CD14-positive monocyte (primary cell): ENCODE measurements at regions not wholly inside any gene's neighbourhood (a gene's known extent, or its start where the extent isn't known, plus 50 kb on each side); places are given as distances from the start of the nearest gene placed in this dataset.

Experiments
- DNase-seq, 3 donors: peaks; one replicate each; pipeline ENCODE4 v3.0.0-alpha.2; 2011 to 2022
- H2AFZ ChIP-seq: 2 replicates; pipeline ENCODE4 v1.6.0; 2012; ENCODE audit warnings: mild to moderate bottlenecking, low read depth, low read length, inconsistent platforms; ENCODE audit not compliant: insufficient read depth, poor library complexity, severe bottlenecking
- H3K27ac ChIP-seq, 2 donors: 1 replicate in 1 of 2; 2 replicates in 1 of 2; pipeline ENCODE4 v1.5.1; 2012 to 2013; ENCODE audit warnings: low read length in 2 of 2, control low read depth in 1 of 2, inconsistent platforms in 1 of 2, low read depth in 1 of 2, mild to moderate bottlenecking in 1 of 2
- H3K27me3 ChIP-seq, 2 donors: one replicate each; pipeline versions ENCODE4 v1.6.0 to v1.6.1; 2011 to 2013; ENCODE audit warnings: low read length in 2 of 2; ENCODE audit not compliant: control insufficient read depth in 2 of 2, insufficient read depth in 2 of 2
- H3K36me3 ChIP-seq, 2 donors: replicated peaks in 1 of 2; 1 replicate in 1 of 2; 2 replicates in 1 of 2; pipeline versions ENCODE4 v1.5.1 to v1.6.1; 2012 to 2013; ENCODE audit warnings: low read length in 2 of 2, control low read depth in 1 of 2, inconsistent platforms in 1 of 2, mild to moderate bottlenecking in 1 of 2; ENCODE audit not compliant: insufficient read depth in 2 of 2, control insufficient read depth in 1 of 2
- H3K4me1 ChIP-seq, 2 donors: 1 replicate in 1 of 2; 2 replicates in 1 of 2; pipeline versions ENCODE4 v1.5.1 to v1.6.1; 2012 to 2013; ENCODE audit warnings: low read length in 2 of 2, control low read depth in 1 of 2, inconsistent platforms in 1 of 2, mild to moderate bottlenecking in 1 of 2, moderate library complexity in 1 of 2; ENCODE audit not compliant: insufficient read depth in 2 of 2, control insufficient read depth in 1 of 2
- H3K4me2 ChIP-seq: replicated peaks from 2 replicates; pipeline ENCODE3; 2012; ENCODE audit warnings: low read length, moderate library complexity, mild to moderate bottlenecking; ENCODE audit not compliant: poor library complexity, severe bottlenecking; ENCODE audit errors: extremely low read depth
- H3K4me3 ChIP-seq, 3 experiments: fragments of 200-600 bp in 1 of 3; sonication (generic) in 1 of 3; replicated peaks in 1 of 3; 1 replicate in 2 of 3; 2 replicates in 1 of 3; pipeline ENCODE4 v1.5.1; 2011 to 2013; ENCODE audit warnings: low read length in 3 of 3, mild to moderate bottlenecking in 3 of 3, control low read depth in 2 of 3, low read depth in 2 of 3, inconsistent platforms in 1 of 3, moderate library complexity in 1 of 3
- H3K79me2 ChIP-seq: 2 replicates; pipeline ENCODE4 v1.6.0; 2012; ENCODE audit warnings: mild to moderate bottlenecking, control low read depth, inconsistent platforms, low read length, moderate library complexity; ENCODE audit not compliant: insufficient read depth
- H3K9ac ChIP-seq: 2 replicates; pipeline ENCODE4 v1.6.0; 2017; ENCODE audit warnings: low read length, mild to moderate bottlenecking; ENCODE audit not compliant: insufficient read depth, poor library complexity, severe bottlenecking
- H3K9me3 ChIP-seq, 2 donors: replicated peaks in 1 of 2; 1 replicate in 1 of 2; 2 replicates in 1 of 2; pipeline versions ENCODE4 v1.5.1 to v1.6.1; 2012 to 2013; ENCODE audit warnings: low read length in 2 of 2, control low read depth in 1 of 2; ENCODE audit not compliant: control insufficient read depth in 1 of 2, insufficient read depth in 1 of 2
- H4K20me1 ChIP-seq: 2 replicates; pipeline ENCODE4 v1.6.0; 2012; ENCODE audit warnings: mild to moderate bottlenecking, low read length, control low read depth, moderate library complexity; ENCODE audit not compliant: insufficient read depth
- H3K27ac Mint-ChIP-seq, 7 donors: one replicate each; pipeline ENCODE4 v1.8.0; 2020; ENCODE audit warnings: mild to moderate bottlenecking in 7 of 7, mixed read lengths in 7 of 7, moderate library complexity in 6 of 7, inconsistent platforms in 2 of 7
- H3K27me3 Mint-ChIP-seq, 3 donors: one replicate each; pipeline ENCODE4 v1.8.0; 2021 to 2022; ENCODE audit warnings: low read depth in 3 of 3, mild to moderate bottlenecking in 3 of 3, mixed read lengths in 3 of 3, moderate library complexity in 3 of 3, inconsistent platforms in 1 of 3
- H3K36me3 Mint-ChIP-seq, 2 donors: one replicate each; pipeline ENCODE4 v1.8.0; 2020; ENCODE audit warnings: mixed read lengths in 2 of 2, inconsistent platforms in 1 of 2, mild to moderate bottlenecking in 1 of 2
- H3K4me1 Mint-ChIP-seq: one replicate; pipeline ENCODE4 v1.8.0; 2020; ENCODE audit warnings: mild to moderate bottlenecking, mixed read lengths
- H3K4me3 Mint-ChIP-seq, 2 donors: one replicate each; pipeline ENCODE4 v1.8.0; 2020; ENCODE audit warnings: mild to moderate bottlenecking in 2 of 2, mixed read lengths in 2 of 2, moderate library complexity in 1 of 2
- H3K9me3 Mint-ChIP-seq, 7 donors: one replicate each; pipeline ENCODE4 v1.8.0; 2020 to 2022; ENCODE audit warnings: mixed read lengths in 7 of 7, mild to moderate bottlenecking in 6 of 7, moderate library complexity in 6 of 7, inconsistent platforms in 2 of 7
- CTCF ChIP-seq: fragments of 200-600 bp; IDR thresholded peaks from one replicate; pipeline ENCODE4 v1.8.0; 2022; ENCODE audit warnings: antibody characterized with exemption, mild to moderate bottlenecking
- WGBS: methylation state at CpG from one replicate; pipeline ENCODE4 v1.1.5; 2013; ENCODE audit warnings: missing lambda C conversion rate; ENCODE audit not compliant: insufficient coverage; 5-methylcytosine and 5-hydroxymethylcytosine counted together
- intact Hi-C, 2 donors: fragments of 100-400 bp; cut with micrococcal nuclease; formaldehyde crosslinking; loops; one replicate each; pipeline versions ENCODE4 v1.15.0 to v1.15.1; 2023

DNA sequence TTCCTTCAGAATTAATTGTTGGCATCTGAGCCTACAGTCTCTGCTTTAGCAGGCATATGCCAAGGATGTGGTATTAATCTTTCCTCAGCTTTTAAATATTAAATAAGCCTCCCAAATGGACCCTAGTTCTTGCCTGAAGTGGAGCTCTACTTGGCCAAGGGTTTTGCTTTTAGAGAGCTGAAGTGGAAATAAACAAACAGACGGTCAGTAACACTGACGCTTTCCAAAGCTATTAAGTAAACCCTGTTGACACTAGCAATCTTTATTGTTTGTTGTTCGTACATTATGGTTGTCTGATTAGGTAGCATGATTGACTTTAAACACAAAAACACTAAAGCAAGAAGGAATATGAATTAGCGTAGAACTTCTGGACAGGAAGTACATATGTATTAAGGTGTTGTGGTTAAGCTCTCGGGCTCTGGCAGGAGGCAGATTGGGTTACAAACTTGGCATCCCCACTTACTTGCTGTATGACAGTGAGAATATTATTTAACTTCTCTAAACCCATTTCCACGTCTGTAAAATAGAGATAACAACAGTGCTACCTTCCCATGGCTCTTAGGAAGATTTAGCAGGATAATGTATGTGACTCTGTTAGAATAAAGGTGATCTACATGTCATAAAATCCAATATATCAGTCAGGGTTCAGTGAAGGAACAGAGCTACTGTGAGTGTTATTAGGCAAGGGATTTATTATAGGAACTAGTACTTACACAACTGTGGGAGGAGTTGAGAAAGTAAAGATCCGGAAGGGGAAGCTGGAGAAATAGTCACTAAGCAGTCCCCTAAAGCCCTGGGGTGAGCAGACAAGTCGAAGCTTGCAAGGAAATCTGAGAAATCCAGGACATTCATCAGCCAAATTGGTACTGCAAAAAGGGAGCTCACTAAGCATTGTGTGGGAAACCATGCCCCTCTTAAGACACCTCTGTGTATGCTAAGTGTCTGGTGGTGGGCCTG, 92.2 kb upstream of the ATF7IP start:
- H3K9me3 Mint-ChIP-seq = peaks cover 12 to 47% (median 36%) of the 10 kb centered on the region in 7 donors
- Histone ChIP-seq H3K9ac (peak overlapping the region; percentile 58), H4K20me1 (no peaks in the 10 kb centered on the region), H3K27ac (peak overlapping the region; percentile 90 to 95), H3K79me2 (no peaks in the 10 kb centered on the region), H3K4me3 (peak overlapping the region in 1 of 3 experiments; percentile 8), H3K4me2 (peak overlapping the region; percentile 38), H3K27me3 (no peaks in the 10 kb centered on the region), H3K36me3 (no peaks in the 10 kb centered on the region), H2AFZ (peak overlapping the region; percentile 33), H3K9me3 (peaks cover 12 to 21% of the 10 kb centered on the region in 2 donors), H3K4me1 (peaks cover 37 to 42% of the 10 kb centered on the region in 2 donors)
- DNase-seq = peak; percentile 86 to 96 (median 89)
- TF ChIP-seq CTCF = no peak
- peaks cover 6 to 7% of the 10 kb centered on the region in 2 donors for H3K36me3 Mint-ChIP-seq
- intact Hi-C loops = no loop called here
- H3K4me1 Mint-ChIP-seq = peaks cover 38% of the 10 kb centered on the region
- WGBS = 7% methylated on average over 3 of the region's 8 CpGs
- peak overlapping the region in 1 of 2 donors; percentile 49 for H3K4me3 Mint-ChIP-seq
- H3K27me3 Mint-ChIP-seq = peaks cover 0 to 6% (median 1%) of the 10 kb centered on the region in 3 donors
- peak overlapping the region; percentile 91 to 98 (median 96) for H3K27ac Mint-ChIP-seq

- Mint-ChIP-seq H3K36me3 (peaks cover 6 to 7% of the 10 kb centered on the region in 2 donors), H3K4me3 (no peak overlapping the region), H3K27ac (peak overlapping the region; percentile 91 to 98 (median 96)), H3K4me1 (peaks cover 38% of the 10 kb centered on the region), H3K9me3 (peaks cover 12 to 47% (median 36%) of the 10 kb centered on the region in 7 donors), H3K27me3 (peaks cover 0 to 6% (median 1%) of the 10 kb centered on the region in 3 donors)
- no peaks in the 10 kb centered on the region for H3K79me2 ChIP-seq
- peaks cover 37 to 42% of the 10 kb centered on the region in 2 donors for H3K4me1 ChIP-seq
- DNase-seq = peak; percentile 66 to 84 (median 82)
- peak overlapping the region; percentile 90 to 95 for H3K27ac ChIP-seq
- peak overlapping the region in 1 of 3 experiments; percentile 8 for H3K4me3 ChIP-seq
- no peak for TF ChIP-seq CTCF
- H2AFZ ChIP-seq = peak overlapping the region; percentile 33
- H3K4me2 ChIP-seq = peak overlapping the region; percentile 38
- H3K9me3 ChIP-seq = peaks cover 12 to 21% of the 10 kb centered on the region in 2 donors
- no peaks in the 10 kb centered on the region for H4K20me1 ChIP-seq
- peak overlapping the region; percentile 58 for H3K9ac ChIP-seq
- intact Hi-C loops = no loop called here
- H3K36me3 ChIP-seq = no peaks in the 10 kb centered on the region
- no CpG with 5 or more reads among the region's 6 CpGs for WGBS
- H3K27me3 ChIP-seq = no peaks in the 10 kb centered on the region
Measured at GRCh38 chr12:14273913-14274311, 91.6 kb upstream of the ATF7IP start.
